GM21447 (cell line): ENCODE measurements at regions not wholly inside any gene's neighbourhood (a gene's known extent, or its start where the extent isn't known, plus 50 kb on each side); places are given as distances from the start of the nearest gene placed in this dataset.
A peak's percentile ranks its signal among the peaks of the same experiment; 100 is the strongest.

Source experiments
- ATAC-seq: cut with Tn5 transposase; IDR thresholded peaks from one replicate; pipeline ENCODE4 v1.9.1; 2021; ENCODE audit not compliant: unreplicated experiment

GRCh38 chr2:128733450-128733849, 414.8 kb upstream of the HS6ST1 start:
- ATAC-seq, result no peak

- peak; percentile 46 for ATAC-seq
These were observed 416.0 kb upstream of the HS6ST1 start for GRCh38 chr2:128734521-128735295.

GRCh38 chr2:128735296-128735960, 416.8 kb upstream of the HS6ST1 start:
- no peak for ATAC-seq

- no peak for ATAC-seq
These were observed 417.5 kb upstream of the HS6ST1 start for GRCh38 chr2:128736046-128736688.

- peak; percentile 42 for ATAC-seq
These were observed 418.2 kb upstream of the HS6ST1 start for GRCh38 chr2:128736689-128737545.

GRCh38 chr2:128737546-128737826, 418.8 kb upstream of the HS6ST1 start:
- no peak for ATAC-seq

GRCh38 chr2:128738446-128739110, 419.9 kb upstream of the HS6ST1 start:
- no peak for ATAC-seq

GRCh38 chr2:128742467-128742866, 423.8 kb upstream of the HS6ST1 start:
- ATAC-seq, result no peak

- no peak for ATAC-seq
These were observed 427.3 kb upstream of the HS6ST1 start for GRCh38 chr2:128745946-128746345.

GRCh38 chr2:128746356-128746755, 427.7 kb upstream of the HS6ST1 start:
- no peak for ATAC-seq

- no peak for ATAC-seq
These were observed 429.7 kb upstream of the HS6ST1 start for GRCh38 chr2:128748336-128748735.

- ATAC-seq, result no peak
These were observed 430.4 kb upstream of the HS6ST1 start for GRCh38 chr2:128748835-128749605.

GRCh38 chr2:128750328-128751165, 431.9 kb upstream of the HS6ST1 start:
- ATAC-seq, result no peak

- no peak for ATAC-seq
These were observed 433.1 kb upstream of the HS6ST1 start for GRCh38 chr2:128751746-128752145.

- no peak for ATAC-seq
These were observed 434.1 kb upstream of the HS6ST1 start for GRCh38 chr2:128752691-128753263.

GRCh38 chr2:128753321-128753720, 434.7 kb upstream of the HS6ST1 start:
- no peak for ATAC-seq

GRCh38 chr2:128753800-128754199, 435.1 kb upstream of the HS6ST1 start:
- ATAC-seq, result no peak

GRCh38 chr2:128754246-128754724, 435.6 kb upstream of the HS6ST1 start:
- ATAC-seq, result peak; percentile 90
